Transverse colon (tissue), 3 donors: ENCODE measurements at regions not wholly inside any gene's neighbourhood (a gene's known extent, or its start where the extent isn't known, plus 50 kb on each side); places are given as distances from the start of the nearest gene placed in this dataset.

Source experiments
- CTCF ChIP-seq, 5 experiments: fragments of 200-600 bp in 3 of 5; fragments of 450-650 bp in 2 of 5; sonication (generic) in 3 of 5; IDR thresholded peaks; 1 replicate in 2 of 5; 2 replicates in 3 of 5; pipeline ENCODE4 v1.5.1; 2016 to 2017; ENCODE audit warnings: antibody characterized with exemption in 5 of 5, inconsistent platforms in 3 of 5, mild to moderate bottlenecking in 2 of 5, moderate library complexity in 1 of 5
- EP300 ChIP-seq: sonication (generic); formaldehyde crosslinking; IDR thresholded peaks from one replicate; pipeline ENCODE4 v1.6.1; 2017; ENCODE audit warnings: antibody characterized with exemption, low read depth

GRCh38 chr2:57821088-57821487, 225.5 kb upstream of the VRK2 start:
- no peak for TF ChIP-seq CTCF (IDR thresholded peaks at IDR 0.05)
- TF ChIP-seq EP300: no peak
